ENCODE measurements at regions not wholly inside any gene's neighbourhood (a gene's known extent, or its start where the extent isn't known, plus 50 kb on each side); places are given as distances from the start of the nearest gene placed in this dataset.

DNA sequence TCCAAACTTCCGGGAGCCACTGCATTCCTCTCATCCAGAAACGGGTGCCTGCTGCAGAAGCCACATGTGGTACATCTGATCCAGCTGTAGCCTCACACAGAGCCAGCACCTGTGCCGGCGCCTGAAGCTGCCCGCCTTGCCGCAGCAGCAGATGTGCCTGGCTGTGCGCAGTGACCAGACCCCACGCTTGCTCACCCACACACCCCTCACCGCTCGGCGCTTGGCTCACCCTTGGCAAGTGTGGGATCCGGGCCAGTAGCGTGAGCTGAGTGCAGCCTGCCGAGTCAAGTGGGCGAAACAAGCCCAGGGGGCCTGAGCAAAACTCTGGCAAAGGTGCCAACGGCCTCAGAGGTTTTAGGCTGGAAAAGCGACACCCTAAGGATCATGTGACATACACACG is 220.1 kb upstream of the TMEFF2 start:
- TF ChIP-seq, protein P1, sequence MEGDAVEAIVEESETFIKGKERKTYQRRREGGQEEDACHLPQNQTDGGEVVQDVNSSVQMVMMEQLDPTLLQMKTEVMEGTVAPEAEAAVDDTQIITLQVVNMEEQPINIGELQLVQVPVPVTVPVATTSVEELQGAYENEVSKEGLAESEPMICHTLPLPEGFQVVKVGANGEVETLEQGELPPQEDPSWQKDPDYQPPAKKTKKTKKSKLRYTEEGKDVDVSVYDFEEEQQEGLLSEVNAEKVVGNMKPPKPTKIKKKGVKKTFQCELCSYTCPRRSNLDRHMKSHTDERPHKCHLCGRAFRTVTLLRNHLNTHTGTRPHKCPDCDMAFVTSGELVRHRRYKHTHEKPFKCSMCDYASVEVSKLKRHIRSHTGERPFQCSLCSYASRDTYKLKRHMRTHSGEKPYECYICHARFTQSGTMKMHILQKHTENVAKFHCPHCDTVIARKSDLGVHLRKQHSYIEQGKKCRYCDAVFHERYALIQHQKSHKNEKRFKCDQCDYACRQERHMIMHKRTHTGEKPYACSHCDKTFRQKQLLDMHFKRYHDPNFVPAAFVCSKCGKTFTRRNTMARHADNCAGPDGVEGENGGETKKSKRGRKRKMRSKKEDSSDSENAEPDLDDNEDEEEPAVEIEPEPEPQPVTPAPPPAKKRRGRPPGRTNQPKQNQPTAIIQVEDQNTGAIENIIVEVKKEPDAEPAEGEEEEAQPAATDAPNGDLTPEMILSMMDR (IDR thresholded peaks at IDR 0.05), result no peak
- TF ChIP-seq EZH2 (IDR thresholded peaks at IDR 0.05; ENCODE audit: borderline replicate concordance, insufficient read depth, low read depth, low read length, poor library complexity, severe bottlenecking), result no peak

All from B cell (primary cell).